Thoracic aorta (tissue), 2 donors: ENCODE measurements at regions not wholly inside any gene's neighbourhood (a gene's known extent, or its start where the extent isn't known, plus 50 kb on each side); places are given as distances from the start of the nearest gene placed in this dataset.
A peak's percentile ranks its signal among the peaks of the same experiment; 100 is the strongest.

Source experiments
- ATAC-seq: fragments of 150-250 bp; one replicate; pipeline ENCODE4 v1.8.0; 2017; ENCODE audit warnings: low read depth; ENCODE audit not compliant: insufficient number of reproducible peaks, low FRiP score
- DNase-seq: peaks from one replicate; pipeline ENCODE4 v3.0.0-alpha.2; 2020; ENCODE audit warnings: low spot score
- H3K27ac ChIP-seq, 2 donors: fragments of 200-600 bp; sonication (generic); 1 replicate in 1 of 2; 2 replicates in 1 of 2; pipeline ENCODE4 v1.5.1; 2016; ENCODE audit warnings: mild to moderate bottlenecking in 2 of 2, moderate library complexity in 2 of 2
- H3K27me3 ChIP-seq: fragments of 200-600 bp; sonication (generic); replicated peaks from 2 replicates; pipeline ENCODE4 v1.6.0; 2016; ENCODE audit warnings: mild to moderate bottlenecking; ENCODE audit not compliant: insufficient read depth
- H3K36me3 ChIP-seq: fragments of 200-600 bp; sonication (generic); one replicate; pipeline ENCODE4 v1.5.1; 2016
- H3K4me1 ChIP-seq, 2 donors: fragments of 200-600 bp; sonication (generic); 1 replicate in 1 of 2; 2 replicates in 1 of 2; pipeline versions ENCODE4 v1.5.1 to v1.6.0; 2016; ENCODE audit warnings: low read depth in 2 of 2, mild to moderate bottlenecking in 1 of 2; ENCODE audit not compliant: control insufficient read depth in 1 of 2
- H3K4me3 ChIP-seq: fragments of 200-600 bp; sonication (generic); 2 replicates; pipeline ENCODE4 v1.5.1; 2016; ENCODE audit warnings: mild to moderate bottlenecking
- H3K9me3 ChIP-seq: fragments of 200-600 bp; sonication (generic); 2 replicates; pipeline ENCODE4 v1.5.1; 2016
- TF ChIP-seq, protein P1 (sequence below): fragments of 200-600 bp; sonication (generic); IDR thresholded peaks from one replicate; pipeline ENCODE4 v1.5.1; 2019; ENCODE audit warnings: antibody characterized with exemption

DNA sequence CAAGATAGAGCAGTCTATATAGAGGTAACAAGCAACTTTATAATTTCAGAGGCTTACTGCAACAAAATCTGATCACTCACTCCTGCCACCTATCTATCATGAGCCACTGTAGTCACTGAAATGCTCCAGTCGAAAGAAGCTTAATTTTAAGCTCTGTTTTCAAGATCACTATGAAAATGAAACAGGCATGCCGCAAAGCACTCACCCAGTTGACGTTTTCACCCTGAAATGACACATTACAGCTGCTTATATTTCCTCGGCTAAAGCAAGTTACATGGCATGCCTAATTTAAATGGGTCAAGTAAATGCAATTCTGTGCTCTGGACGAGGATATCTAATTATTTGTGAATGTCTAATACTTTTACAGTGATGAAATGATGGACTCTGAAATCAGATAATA lies 616.3 kb downstream of the FAM181B start:
- ATAC-seq (no peak), DNase-seq (no peak)
- no peaks in the 10 kb centered on the region for H3K27me3 ChIP-seq
- no peak overlapping the region for H3K27ac ChIP-seq
- H3K9me3 ChIP-seq, result no peaks in the 10 kb centered on the region
- H3K4me3 ChIP-seq, result no peak overlapping the region
- H3K4me1 ChIP-seq, result no peaks in the 10 kb centered on the region
- TF ChIP-seq, protein P1, sequence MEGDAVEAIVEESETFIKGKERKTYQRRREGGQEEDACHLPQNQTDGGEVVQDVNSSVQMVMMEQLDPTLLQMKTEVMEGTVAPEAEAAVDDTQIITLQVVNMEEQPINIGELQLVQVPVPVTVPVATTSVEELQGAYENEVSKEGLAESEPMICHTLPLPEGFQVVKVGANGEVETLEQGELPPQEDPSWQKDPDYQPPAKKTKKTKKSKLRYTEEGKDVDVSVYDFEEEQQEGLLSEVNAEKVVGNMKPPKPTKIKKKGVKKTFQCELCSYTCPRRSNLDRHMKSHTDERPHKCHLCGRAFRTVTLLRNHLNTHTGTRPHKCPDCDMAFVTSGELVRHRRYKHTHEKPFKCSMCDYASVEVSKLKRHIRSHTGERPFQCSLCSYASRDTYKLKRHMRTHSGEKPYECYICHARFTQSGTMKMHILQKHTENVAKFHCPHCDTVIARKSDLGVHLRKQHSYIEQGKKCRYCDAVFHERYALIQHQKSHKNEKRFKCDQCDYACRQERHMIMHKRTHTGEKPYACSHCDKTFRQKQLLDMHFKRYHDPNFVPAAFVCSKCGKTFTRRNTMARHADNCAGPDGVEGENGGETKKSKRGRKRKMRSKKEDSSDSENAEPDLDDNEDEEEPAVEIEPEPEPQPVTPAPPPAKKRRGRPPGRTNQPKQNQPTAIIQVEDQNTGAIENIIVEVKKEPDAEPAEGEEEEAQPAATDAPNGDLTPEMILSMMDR, result no peak
- no peaks in the 10 kb centered on the region for H3K36me3 ChIP-seq

DNA sequence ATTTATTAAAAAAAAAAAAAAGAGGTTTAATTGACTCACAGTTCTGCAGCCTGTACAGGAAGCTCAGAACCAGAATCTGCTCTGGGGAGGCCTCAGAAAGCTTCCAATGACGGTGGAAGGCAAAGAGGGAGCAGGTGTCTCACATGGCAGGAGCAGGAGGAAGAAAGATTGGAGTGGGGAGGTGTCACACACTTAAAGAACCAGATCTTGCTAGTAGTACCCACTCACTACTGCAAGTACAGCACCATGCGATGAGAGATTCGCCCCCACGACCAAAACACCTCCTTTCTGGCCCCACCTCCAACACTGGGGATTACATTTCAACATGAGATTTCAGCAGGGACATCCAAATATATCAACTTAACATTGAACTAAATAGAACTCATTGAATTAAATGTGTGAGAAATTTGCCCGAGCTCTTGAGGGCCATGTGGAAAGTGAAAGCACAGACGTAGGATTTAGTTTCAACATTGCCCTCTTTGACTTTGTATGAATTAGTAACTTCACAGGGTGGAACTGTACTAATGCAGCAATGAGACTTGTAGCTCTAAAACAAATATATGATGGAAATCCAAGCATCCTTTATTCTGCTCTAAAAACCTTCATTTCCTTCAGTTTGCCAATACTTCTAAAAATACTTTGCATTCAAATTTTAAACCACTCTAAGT lies 628.2 kb downstream of the FAM181B start:
- Histone ChIP-seq H3K4me3 (peak overlapping the region; percentile 0), H3K9me3 (no peaks in the 10 kb centered on the region), H3K27me3 (no peaks in the 10 kb centered on the region), H3K27ac (no peak overlapping the region), H3K36me3 (no peaks in the 10 kb centered on the region), H3K4me1 (no peaks in the 10 kb centered on the region)
- DNase-seq (no peak), ATAC-seq (no peak)
- TF ChIP-seq, protein P1, result no peak

DNA sequence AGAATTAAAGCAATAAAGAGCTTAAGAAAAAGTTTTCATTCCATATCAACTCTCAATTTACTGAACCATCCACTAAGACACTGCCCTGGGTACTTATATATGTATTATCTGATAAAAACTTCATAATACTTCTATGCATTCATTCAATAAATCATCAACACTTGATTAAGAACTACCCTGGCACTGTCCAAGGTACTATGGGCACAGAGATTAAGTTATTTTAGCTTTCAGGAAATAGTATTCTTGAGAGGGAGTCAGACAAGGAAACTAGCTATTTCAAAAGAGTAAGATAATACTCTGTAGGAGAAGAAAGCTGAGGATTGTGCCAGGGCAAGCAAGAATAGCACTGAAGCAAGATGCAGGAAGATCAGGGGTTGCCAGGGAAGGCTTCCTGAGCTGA lies 640.8 kb downstream of the FAM181B start:
- ATAC-seq (no peak), DNase-seq (no peak)
- Histone ChIP-seq H3K4me3 (no peak overlapping the region), H3K27me3 (no peaks in the 10 kb centered on the region), H3K9me3 (no peaks in the 10 kb centered on the region), H3K36me3 (no peaks in the 10 kb centered on the region), H3K4me1 (no peaks in the 10 kb centered on the region), H3K27ac (no peak overlapping the region)
- TF ChIP-seq, protein P1, result no peak

DNA sequence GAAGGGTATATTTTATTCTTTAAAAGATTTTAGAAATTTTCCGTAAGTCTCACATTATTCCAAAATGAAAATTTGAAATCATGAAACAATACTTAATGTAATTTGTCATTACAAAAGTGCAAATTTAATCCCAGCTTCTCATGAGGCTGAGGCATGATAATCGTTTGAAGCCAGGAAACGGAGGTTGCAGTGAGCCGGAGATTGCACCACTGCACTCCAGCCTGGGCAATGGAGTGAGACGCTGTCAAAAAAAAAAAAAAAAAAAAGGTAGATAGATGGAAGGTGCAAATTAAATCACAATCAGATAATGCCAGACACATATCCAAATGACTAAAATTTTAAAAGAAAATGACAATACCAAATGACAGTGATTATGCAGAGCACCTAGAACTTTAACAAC lies 644.2 kb downstream of the FAM181B start:
- ATAC-seq, result no peak
- Histone ChIP-seq H3K27me3 (no peaks in the 10 kb centered on the region), H3K27ac (no peak overlapping the region), H3K4me3 (no peak overlapping the region), H3K4me1 (no peaks in the 10 kb centered on the region), H3K36me3 (no peaks in the 10 kb centered on the region), H3K9me3 (no peaks in the 10 kb centered on the region)
- DNase-seq, result no peak
- TF ChIP-seq, protein P1, result no peak

DNA sequence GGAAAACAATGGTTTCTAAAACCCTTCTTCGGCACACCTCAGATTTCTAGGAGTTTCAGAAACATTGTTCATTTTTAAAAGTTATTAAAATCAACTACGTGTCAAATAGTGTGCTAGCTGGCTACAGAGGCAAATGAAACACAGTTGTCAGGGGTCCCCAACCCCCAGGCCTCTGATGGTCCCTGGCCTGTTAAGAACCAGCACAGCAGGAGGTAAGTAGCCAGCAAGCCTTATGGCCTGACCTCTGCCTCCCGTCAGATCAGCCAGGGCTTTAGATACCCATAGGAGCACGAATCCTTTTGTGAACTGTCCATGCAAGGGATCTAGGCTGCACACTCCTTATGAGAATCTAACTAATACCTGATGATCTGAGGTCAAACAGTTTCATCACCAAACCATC lies 648.2 kb downstream of the FAM181B start:
- H3K4me1 ChIP-seq, result no peaks in the 10 kb centered on the region
- H3K27me3 ChIP-seq, result no peaks in the 10 kb centered on the region
- H3K27ac ChIP-seq, result no peak overlapping the region
- no peak for ATAC-seq
- no peak overlapping the region for H3K4me3 ChIP-seq
- no peaks in the 10 kb centered on the region for H3K36me3 ChIP-seq
- TF ChIP-seq, protein P1, result no peak
- H3K9me3 ChIP-seq, result no peaks in the 10 kb centered on the region
- no peak for DNase-seq
